PC-3 (cell line): ENCODE measurements at regions not wholly inside any gene's neighbourhood (a gene's known extent, or its start where the extent isn't known, plus 50 kb on each side); places are given as distances from the start of the nearest gene placed in this dataset.

Experiments
- CTCF ChIP-seq: fragments of 300-600 bp; sonication (generic); conservative IDR thresholded peaks from 2 replicates; pipeline ENCODE4 v1.5.1; 2017; ENCODE audit warnings: antibody characterized with exemption, low read depth, mild to moderate bottlenecking, low read length
- EZH2 ChIP-seq: fragments of 300-600 bp; sonication (generic); IDR thresholded peaks from one replicate; pipeline ENCODE4 v1.6.1; 2017; ENCODE audit warnings: antibody characterized with exemption, mild to moderate bottlenecking, low read length; ENCODE audit not compliant: unreplicated experiment

- no peak for TF ChIP-seq CTCF
- no peak for TF ChIP-seq EZH2
These were observed 111.2 kb upstream of the CACHD1 start for GRCh38 chr1:64358692-64359091.
